ENCODE measurements at regions not wholly inside any gene's neighbourhood (a gene's known extent, or its start where the extent isn't known, plus 50 kb on each side); places are given as distances from the start of the nearest gene placed in this dataset.

DNA sequence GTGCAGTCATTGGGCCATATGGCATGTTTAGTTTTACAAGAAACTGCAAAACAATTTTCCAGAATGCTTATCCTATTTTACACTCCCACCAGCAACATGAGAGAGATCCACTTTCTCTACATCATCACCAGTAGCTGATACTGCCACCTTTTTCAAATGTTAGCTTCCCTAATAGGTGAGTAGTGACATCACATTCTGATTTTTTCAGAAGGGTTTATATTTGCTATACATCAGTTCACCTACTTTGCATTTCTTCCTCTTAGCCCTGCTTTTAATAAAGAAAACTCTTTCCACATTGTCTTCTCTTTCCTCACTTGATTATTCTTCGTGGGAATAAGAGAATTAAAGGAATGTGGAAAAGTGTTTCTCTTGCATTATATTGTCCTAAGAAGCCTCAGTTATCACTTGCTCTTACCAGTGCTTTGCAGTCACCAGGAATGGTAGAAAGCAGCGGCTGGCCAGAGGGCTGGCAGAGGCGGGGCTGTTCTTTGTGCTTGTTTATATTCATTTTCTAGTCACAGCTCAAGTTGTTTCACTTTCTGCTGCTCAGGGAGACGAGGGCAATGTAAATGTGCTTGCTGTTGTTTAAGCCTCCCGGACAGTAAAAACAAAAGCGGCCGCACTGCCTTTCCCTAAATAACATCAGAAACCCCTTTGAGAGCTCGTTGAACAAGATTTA, 164.8 kb downstream of the HSD17B3 start:
- peak; percentile 79 for TF ChIP-seq POLR2AphosphoS5 (IDR thresholded peaks at IDR 0.05)
- TF ChIP-seq, protein P1, sequence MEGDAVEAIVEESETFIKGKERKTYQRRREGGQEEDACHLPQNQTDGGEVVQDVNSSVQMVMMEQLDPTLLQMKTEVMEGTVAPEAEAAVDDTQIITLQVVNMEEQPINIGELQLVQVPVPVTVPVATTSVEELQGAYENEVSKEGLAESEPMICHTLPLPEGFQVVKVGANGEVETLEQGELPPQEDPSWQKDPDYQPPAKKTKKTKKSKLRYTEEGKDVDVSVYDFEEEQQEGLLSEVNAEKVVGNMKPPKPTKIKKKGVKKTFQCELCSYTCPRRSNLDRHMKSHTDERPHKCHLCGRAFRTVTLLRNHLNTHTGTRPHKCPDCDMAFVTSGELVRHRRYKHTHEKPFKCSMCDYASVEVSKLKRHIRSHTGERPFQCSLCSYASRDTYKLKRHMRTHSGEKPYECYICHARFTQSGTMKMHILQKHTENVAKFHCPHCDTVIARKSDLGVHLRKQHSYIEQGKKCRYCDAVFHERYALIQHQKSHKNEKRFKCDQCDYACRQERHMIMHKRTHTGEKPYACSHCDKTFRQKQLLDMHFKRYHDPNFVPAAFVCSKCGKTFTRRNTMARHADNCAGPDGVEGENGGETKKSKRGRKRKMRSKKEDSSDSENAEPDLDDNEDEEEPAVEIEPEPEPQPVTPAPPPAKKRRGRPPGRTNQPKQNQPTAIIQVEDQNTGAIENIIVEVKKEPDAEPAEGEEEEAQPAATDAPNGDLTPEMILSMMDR (IDR thresholded peaks at IDR 0.05), result no peak
- TF ChIP-seq POLR2A (IDR thresholded peaks at IDR 0.05), result no peak
- Histone ChIP-seq H3K27me3 (replicated peaks; ENCODE audit: insufficient read depth) (no peaks in the 10 kb centered on the region), H3K9me3 (no peaks in the 10 kb centered on the region), H3K4me3 (no peak overlapping the region), H3K36me3 (no peaks in the 10 kb centered on the region), H3K4me1 (replicated peaks) (peaks cover 32% of the 10 kb centered on the region), H3K27ac (peak overlapping the region; percentile 83 to 86)
- 3% methylated on average over 8 of the region's 8 CpGs for WGBS
- peak; percentile 82 for DNase-seq (ENCODE audit: low spot score)
- intact Hi-C loops (cut with DNase I), result loop anchor here (5.0 kb wide), 2 partner anchors 55 to 115 kb away; no protein-coding TSS in a partner anchor

DNA sequence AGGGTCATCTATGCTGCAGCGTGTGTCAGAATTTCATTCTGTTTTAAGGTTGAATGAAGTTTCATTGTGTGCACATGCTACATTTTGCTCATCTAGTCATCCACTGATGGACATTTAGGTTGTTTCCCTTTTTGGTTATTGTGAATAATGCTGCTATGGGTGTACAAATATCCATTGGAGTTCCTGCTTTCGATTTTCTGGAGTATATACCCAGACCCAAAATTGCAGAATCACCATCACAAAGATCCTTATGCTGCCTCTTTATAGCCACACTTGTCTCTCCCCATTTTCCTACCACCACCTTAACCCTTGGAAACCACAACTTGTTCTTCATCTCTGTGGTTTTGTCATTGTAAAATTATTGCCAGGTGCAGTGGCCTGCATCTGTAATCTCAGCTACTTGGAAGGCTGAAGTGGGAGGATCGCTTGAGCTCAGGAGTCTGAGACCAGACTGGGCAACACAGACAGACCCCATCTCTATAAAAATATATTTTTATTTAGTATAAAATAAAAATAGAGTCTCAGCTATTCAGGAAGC, 166.2 kb downstream of the HSD17B3 start:
- no peak overlapping the region for H3K27ac ChIP-seq
- no peaks in the 10 kb centered on the region for H3K36me3 ChIP-seq
- peaks cover 31% of the 10 kb centered on the region for H3K4me1 ChIP-seq (replicated peaks)
- no peak for TF ChIP-seq POLR2A (IDR thresholded peaks at IDR 0.05)
- TF ChIP-seq POLR2AphosphoS5 (IDR thresholded peaks at IDR 0.05), result no peak
- TF ChIP-seq, protein P1 (IDR thresholded peaks at IDR 0.05), result no peak
- no peaks in the 10 kb centered on the region for H3K27me3 ChIP-seq (replicated peaks; ENCODE audit: insufficient read depth)
- 94% methylated on average over 3 of the region's 3 CpGs for WGBS
- no peak for DNase-seq (ENCODE audit: low spot score)
- no peak overlapping the region for H3K4me3 ChIP-seq
- intact Hi-C loops (cut with DNase I), result loop anchor here (5.0 kb wide), 2 partner anchors 54 to 114 kb away; no protein-coding TSS in a partner anchor
- H3K9me3 ChIP-seq, result no peaks in the 10 kb centered on the region

DNA sequence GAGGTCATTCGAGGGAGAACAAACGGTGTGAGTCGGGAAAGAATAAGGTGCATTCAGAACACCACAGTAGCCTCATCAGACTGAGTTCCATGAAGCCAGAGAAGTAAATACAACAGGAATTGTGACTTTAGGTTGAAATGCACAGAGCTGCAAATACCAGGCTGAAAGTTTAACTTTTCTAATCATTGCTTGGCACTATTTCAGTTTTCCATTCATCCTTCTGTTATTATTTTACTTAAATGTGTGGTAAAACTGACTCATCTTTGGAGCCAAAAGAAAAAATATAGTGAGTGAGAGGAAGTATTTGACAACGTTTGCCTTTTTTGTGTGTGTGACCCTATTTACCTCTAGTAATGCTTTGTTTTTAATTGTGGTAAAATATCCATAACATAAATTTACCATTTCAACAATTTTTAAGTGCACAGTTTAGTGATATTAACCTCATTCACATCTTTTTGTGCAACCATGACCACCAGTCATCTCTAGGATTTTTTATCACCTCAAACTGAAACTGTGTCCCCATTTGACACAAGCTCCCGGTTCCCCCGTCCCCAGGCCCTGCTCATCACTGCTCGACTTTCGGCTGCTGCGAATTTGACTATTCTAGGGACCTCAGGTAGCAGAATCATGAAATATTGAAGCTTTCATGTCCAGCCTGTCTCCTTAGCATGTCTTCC, 166.8 kb downstream of the HSD17B3 start:
- Histone ChIP-seq H3K27ac (no peak overlapping the region), H3K4me1 (replicated peaks) (peaks cover 26% of the 10 kb centered on the region), H3K9me3 (no peaks in the 10 kb centered on the region), H3K36me3 (no peaks in the 10 kb centered on the region), H3K27me3 (replicated peaks; ENCODE audit: insufficient read depth) (no peaks in the 10 kb centered on the region), H3K4me3 (no peak overlapping the region)
- intact Hi-C loops (cut with DNase I), result loop anchor here (5.0 kb wide), 2 partner anchors 53 to 113 kb away; no protein-coding TSS in a partner anchor
- WGBS, result 73% methylated on average over 9 of the region's 9 CpGs
- TF ChIP-seq POLR2A (IDR thresholded peaks at IDR 0.05), result no peak
- TF ChIP-seq POLR2AphosphoS5 (IDR thresholded peaks at IDR 0.05), result no peak
- TF ChIP-seq, protein P1 (IDR thresholded peaks at IDR 0.05), result no peak
- DNase-seq (ENCODE audit: low spot score), result no peak

DNA sequence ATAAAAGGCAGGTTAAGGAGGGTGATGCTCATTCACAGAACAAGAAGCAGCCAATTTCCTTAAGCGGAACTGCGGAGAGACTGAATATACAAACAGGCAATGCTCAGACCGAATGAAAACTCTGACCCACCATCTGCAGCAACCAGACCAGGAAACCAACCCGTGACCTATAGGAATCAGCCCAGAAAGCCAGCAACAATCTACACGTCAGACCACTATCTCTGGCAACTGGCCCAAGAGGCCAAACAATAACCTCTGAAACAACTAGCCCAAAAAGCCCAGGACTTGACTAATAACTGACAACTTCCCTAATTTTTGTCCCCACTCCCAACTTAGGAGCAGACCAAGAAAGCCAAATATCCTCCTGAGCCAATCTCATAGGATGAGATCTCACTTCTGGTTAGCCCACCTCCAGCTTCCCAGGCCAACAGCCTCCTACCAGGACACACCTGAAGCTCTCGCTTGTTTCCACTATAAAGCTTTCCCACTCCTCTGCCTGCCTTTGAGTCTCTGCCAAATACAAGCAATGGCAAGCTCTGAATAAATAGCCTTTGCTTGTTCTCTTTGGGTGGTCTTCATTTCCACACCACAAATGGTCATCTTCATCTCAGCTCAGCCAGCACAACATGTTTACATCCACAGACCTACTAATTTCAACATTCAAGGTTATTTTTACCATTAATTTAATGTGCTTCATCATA, 168.5 kb downstream of the HSD17B3 start:
- Histone ChIP-seq H3K36me3 (no peaks in the 10 kb centered on the region), H3K4me3 (no peak overlapping the region), H3K27me3 (replicated peaks; ENCODE audit: insufficient read depth) (no peaks in the 10 kb centered on the region), H3K9me3 (no peaks in the 10 kb centered on the region), H3K27ac (no peak overlapping the region), H3K4me1 (replicated peaks) (peaks cover 17% of the 10 kb centered on the region)
- WGBS, result 82% methylated on average over 6 of the region's 6 CpGs
- DNase-seq (ENCODE audit: low spot score), result no peak
- intact Hi-C loops (cut with DNase I), result no loop called here
- TF ChIP-seq, protein P1 (IDR thresholded peaks at IDR 0.05), result no peak
- TF ChIP-seq POLR2AphosphoS5 (IDR thresholded peaks at IDR 0.05) (no peak), POLR2A (IDR thresholded peaks at IDR 0.05) (no peak)

Data from prostate gland (tissue), 2 donors.